ENCODE measurements at regions not wholly inside any gene's neighbourhood (a gene's known extent, or its start where the extent isn't known, plus 50 kb on each side); places are given as distances from the start of the nearest gene placed in this dataset.

GRCh38 chr5:98031926-98032325 is 741.5 kb upstream of the RGMB start:
- no peaks in the 10 kb centered on the region for H3K36me3 ChIP-seq (ENCODE audit: control insufficient read depth in 2 of 4, insufficient read depth in 4 of 4, low read length in 3 of 4)
- CTCF ChIA-PET (ENCODE audit: partially characterized antibody): interaction anchor here (0.9 kb wide), 1 partner anchor 268 kb away, joined by 3 read pairs; no protein-coding TSS in a partner anchor
- no peak overlapping the region for H3K14ac ChIP-seq (ENCODE audit: insufficient read length)
- no peak overlapping the region for H2BK20ac ChIP-seq (ENCODE audit: low read length)
- POLR2A ChIA-PET (ENCODE audit: partially characterized antibody): no interaction called here
- no peak overlapping the region for H3K9ac ChIP-seq (replicated peaks in 1 of 4; ENCODE audit: extremely low read depth in 1 of 4, low read depth in 3 of 4, low read length in 3 of 4)
- no peak overlapping the region for H3K18ac ChIP-seq (ENCODE audit: extremely low read depth, low read length)
- H3K23me2 ChIP-seq (ENCODE audit: low read depth, low read length): no peaks in the 10 kb centered on the region
- FAIRE-seq (no peak), DNase-seq (ENCODE audit: low read depth in 1 of 2, low spot score in 2 of 2) (no peak)
- TF ChIP-seq ASH2L (IDR thresholded peaks at IDR 0.05; ENCODE audit: low read length) (no peak), EZH2 (IDR thresholded peaks at IDR 0.05; ENCODE audit: low read depth, low read length, severe bottlenecking) (no peak), CHD2 (IDR thresholded peaks at IDR 0.05; ENCODE audit: low read length) (no peak), SP4 (IDR thresholded peaks at IDR 0.05; ENCODE audit: low read length) (no peak), SUZ12 (IDR thresholded peaks at IDR 0.05; ENCODE audit: low read length) (no peak), BCL11A (IDR thresholded peaks at IDR 0.05; ENCODE audit: low read depth in 2 of 2, low read length in 2 of 2) (no peak), GABPA (IDR thresholded peaks at IDR 0.05; ENCODE audit: borderline replicate concordance, insufficient read depth, low read length) (no peak), SRF (IDR thresholded peaks at IDR 0.05; ENCODE audit: low read depth, low read length) (no peak), CBX5 (IDR thresholded peaks at IDR 0.05; ENCODE audit: low read depth, low read length) (no peak), RNF2 (IDR thresholded peaks at IDR 0.05; ENCODE audit: borderline replicate concordance, low read depth, low read length, missing control alignments, poor library complexity, severe bottlenecking) (no peak)
- TF ChIP-seq, protein P1, sequence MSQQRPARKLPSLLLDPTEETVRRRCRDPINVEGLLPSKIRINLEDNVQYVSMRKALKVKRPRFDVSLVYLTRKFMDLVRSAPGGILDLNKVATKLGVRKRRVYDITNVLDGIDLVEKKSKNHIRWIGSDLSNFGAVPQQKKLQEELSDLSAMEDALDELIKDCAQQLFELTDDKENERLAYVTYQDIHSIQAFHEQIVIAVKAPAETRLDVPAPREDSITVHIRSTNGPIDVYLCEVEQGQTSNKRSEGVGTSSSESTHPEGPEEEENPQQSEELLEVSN (IDR thresholded peaks at IDR 0.05): no peak
- H4K20me1 ChIP-seq (replicated peaks in 1 of 2; ENCODE audit: control insufficient read depth in 1 of 2, insufficient read depth in 2 of 2, low read length in 2 of 2): no peaks in the 10 kb centered on the region
- H4K8ac ChIP-seq (ENCODE audit: extremely low read depth, insufficient read depth, low read length): no peak overlapping the region
- WGBS, 2 experiments (ENCODE audit: extremely low coverage in 1 of 2, insufficient coverage in 1 of 2, insufficient read length in 1 of 2, insufficient replicate concordance in 2 of 2, low coverage in 1 of 2, low lambda C conversion rate in 2 of 2, missing lambda C conversion rate in 1 of 2): 90% methylated on average over 1 of the region's 1 CpG; no CpG with 5 or more reads in 1 of the 2 experiments
- no peak overlapping the region for H2BK5ac ChIP-seq (ENCODE audit: low read depth, low read length)
- H3K79me1 ChIP-seq (ENCODE audit: low read depth, low read length): no peaks in the 10 kb centered on the region
- no peaks in the 10 kb centered on the region for H3K27me3 ChIP-seq (replicated peaks in 1 of 4; ENCODE audit: control insufficient read depth in 3 of 4, extremely low read depth in 1 of 4, insufficient read depth in 3 of 4, low read length in 3 of 4)
- no peak overlapping the region for H3K56ac ChIP-seq (replicated peaks; ENCODE audit: insufficient read length, low read depth, low read length)
- H2AFZ ChIP-seq (ENCODE audit: low read length): no peak overlapping the region
- no peak overlapping the region for H3K4ac ChIP-seq (replicated peaks; ENCODE audit: insufficient read length, low read depth, low read length)
- H2BK12ac ChIP-seq (ENCODE audit: low read depth, low read length): no peak overlapping the region
- no peak overlapping the region for H3K23ac ChIP-seq (ENCODE audit: insufficient read length)
- no peak overlapping the region for H4K91ac ChIP-seq (replicated peaks; ENCODE audit: insufficient read length, low read length)
- H2BK15ac ChIP-seq (ENCODE audit: low read length): no peak overlapping the region
- H3K9me3 ChIP-seq (ENCODE audit: insufficient read depth in 2 of 2, low read depth in 1 of 2, low read length in 1 of 2): no peaks in the 10 kb centered on the region
- H3K4me3 ChIP-seq (ENCODE audit: extremely low read depth in 1 of 4, insufficient read depth in 2 of 4, low read depth in 3 of 4, low read length in 4 of 4): no peak overlapping the region
- no peak overlapping the region for H2AK5ac ChIP-seq (ENCODE audit: low read depth, low read length)
- no peaks in the 10 kb centered on the region for H3K4me1 ChIP-seq (replicated peaks in 1 of 4; ENCODE audit: control insufficient read depth in 3 of 4, insufficient read depth in 4 of 4, low read length in 3 of 4)
- H2BK120ac ChIP-seq (replicated peaks; ENCODE audit: low read depth, low read length): no peak overlapping the region
- no peak overlapping the region for H3K27ac ChIP-seq (ENCODE audit: low read depth, low read length)
- no peak overlapping the region for H4K5ac ChIP-seq (ENCODE audit: insufficient read length, low read depth, low read length)
- no peaks in the 10 kb centered on the region for H3K79me2 ChIP-seq (ENCODE audit: control insufficient read depth in 1 of 2, insufficient read depth in 2 of 2, low read length in 2 of 2)
- no peak overlapping the region for H3K4me2 ChIP-seq (ENCODE audit: insufficient read depth in 1 of 2, low read depth in 2 of 2, low read length in 2 of 2)

Measured in H1 (cell line).